Bone marrow (tissue), 2 donors: ENCODE measurements at regions not wholly inside any gene's neighbourhood (a gene's known extent, or its start where the extent isn't known, plus 50 kb on each side); places are given as distances from the start of the nearest gene placed in this dataset.
"Not testable (repeated sequence)": the region's sequence is repeated elsewhere in the genome, so short reads cannot be mapped to it uniquely, and the experiment has no call there.

Experiments used
- DNase-seq, 2 donors: peaks; one replicate each; lab custom pipeline; 2025; lab: John Stamatoyannopoulos, UW

- DNase-seq: no peak
Measured at GRCh38 chr2:44086629-44087028, 82.0 kb upstream of the PPM1B start.

- peak; percentile 74 to 86 for DNase-seq
Measured at GRCh38 chr2:44087036-44087713, 81.5 kb upstream of the PPM1B start.

DNA sequence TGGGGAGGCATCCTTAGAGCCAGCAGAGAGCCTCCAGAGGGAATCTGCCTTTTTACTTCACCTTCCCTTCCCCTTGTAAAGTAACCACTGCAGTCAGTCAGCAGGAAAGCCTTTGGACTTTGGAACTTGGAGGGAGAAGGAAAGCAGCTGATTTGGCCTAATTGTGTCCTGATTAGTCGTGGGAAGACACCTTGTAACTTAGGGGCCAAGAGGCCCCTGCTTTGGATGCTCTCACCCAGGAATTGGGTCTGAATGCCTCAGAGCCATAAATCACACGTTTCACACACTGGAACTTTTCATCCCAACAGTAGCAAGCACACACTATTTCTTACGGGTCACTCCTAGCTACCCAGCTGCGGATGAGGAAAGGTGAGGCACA is 81.0 kb upstream of the PPM1B start:
- no peak for DNase-seq

DNA sequence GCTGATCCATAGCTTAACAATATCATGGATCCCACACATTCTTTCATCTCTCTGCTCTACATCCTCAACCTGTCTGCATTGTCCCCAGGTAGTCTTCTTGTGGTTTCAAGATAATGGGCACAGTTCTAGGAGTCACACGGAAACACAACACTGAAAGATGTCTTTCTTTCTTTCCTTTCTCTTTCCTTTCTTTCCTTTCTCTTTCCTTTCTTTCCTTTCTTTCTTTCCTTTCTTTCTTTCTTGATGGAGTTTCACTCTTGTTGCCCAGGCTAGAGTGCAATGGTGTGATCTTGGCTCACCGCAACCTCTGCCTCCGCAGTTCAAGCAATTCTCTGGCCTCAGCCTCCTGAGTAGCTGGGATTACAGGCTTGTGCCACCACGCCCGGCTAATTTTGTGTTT is 76.2 kb upstream of the PPM1B start:
- DNase-seq: not testable (repeated sequence)

- DNase-seq: no peak
Measured at GRCh38 chr2:44093970-44094369, 74.7 kb upstream of the PPM1B start.

- no peak for DNase-seq
Measured at GRCh38 chr2:44097322-44097907, 71.3 kb upstream of the PPM1B start.

GRCh38 chr2:44098050-44098449 is 70.6 kb upstream of the PPM1B start:
- no peak for DNase-seq

DNA sequence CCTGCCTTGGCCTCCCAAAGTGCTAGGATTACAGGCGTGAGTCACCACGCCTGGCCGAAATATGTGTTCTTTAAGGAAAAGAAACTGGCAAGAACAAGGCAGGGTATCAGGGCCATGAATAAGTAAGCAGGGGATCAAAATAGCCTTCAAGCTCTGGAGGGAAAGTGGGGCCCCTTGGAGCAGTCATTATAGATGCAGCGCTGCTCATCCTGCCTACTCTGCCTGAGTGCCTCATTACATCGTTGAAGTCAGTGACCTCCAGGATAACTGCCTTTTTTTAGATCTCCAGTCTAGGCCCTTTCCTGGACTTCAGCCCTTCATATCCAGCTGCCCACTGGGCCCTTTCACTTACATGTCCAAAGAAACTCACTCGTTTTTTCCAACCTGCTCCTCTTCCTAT is 69.8 kb upstream of the PPM1B start:
- DNase-seq: no peak

DNA sequence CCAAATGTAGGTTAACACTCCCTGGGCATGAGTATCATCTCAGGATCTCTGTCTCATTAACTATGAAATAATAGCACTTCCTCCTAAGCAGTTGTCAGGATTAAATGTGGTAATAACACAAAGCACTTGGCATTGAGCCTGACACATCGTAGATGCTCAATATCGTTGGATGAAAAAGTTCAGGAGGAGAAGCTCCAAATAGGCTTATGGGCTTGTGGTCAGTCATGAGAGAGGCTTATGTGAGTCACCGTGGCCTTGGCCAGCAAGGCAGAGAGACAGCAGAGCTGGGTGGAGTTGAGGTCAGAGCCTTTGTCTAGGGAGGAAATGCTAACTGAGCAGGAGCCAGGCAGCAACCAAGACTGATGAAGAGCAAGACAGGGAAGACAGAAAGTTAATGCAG is 68.3 kb upstream of the PPM1B start:
- peak; percentile 29 to 81 for DNase-seq

DNA sequence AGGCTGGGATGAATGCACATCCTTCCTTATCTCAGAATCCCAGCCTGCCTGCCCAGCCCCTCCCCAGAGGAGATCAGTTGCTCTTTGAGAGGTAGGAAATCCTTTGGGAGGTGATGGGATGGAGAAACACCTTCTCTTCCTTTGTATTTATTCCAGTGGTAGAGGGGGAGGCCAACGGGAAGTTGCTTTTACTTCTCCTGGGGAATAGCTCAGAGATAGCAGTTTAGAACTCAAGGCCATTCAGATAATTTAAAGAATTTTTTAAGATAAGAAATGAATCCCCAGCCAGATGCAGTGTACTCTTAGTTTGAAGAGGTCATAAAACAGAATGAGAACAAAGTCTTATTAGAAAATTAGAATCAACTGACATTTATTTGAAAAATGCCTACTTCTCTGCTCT is 67.4 kb upstream of the PPM1B start:
- DNase-seq: no peak

DNA sequence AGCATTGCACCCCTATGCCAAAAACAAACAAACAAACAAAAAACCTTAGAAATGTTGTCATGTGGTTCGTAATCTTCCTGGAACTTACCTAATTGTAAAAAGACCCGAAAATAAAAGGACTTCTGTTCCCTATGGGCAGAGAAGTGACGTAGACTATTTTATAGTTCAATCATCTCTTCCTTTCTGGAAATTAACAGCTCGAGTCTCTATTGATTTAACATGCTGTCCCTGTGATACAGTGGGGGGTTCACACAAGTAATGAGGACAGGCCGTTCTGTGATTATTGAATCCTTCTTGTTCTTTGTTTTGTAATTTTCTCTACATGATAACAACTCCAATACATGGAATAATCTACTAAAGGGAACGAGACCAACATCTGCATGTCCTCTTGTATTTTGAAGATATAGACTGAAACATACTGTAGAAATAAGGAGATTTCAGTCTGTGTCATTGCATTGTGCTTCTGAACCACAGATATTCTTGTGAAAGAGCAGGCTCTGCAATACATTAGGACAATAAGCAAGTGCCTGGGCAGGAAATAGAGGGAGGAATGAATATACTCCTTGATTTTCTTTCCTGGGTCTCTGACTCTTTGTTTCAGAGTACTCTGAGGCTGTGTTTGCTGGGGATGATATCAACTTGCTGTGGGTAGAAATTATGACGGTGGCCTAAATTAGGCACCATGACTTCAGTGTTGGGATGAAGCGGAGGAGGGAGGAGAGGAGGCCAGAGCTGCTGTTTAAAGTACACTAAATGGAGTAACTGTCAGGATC is 65.7 kb upstream of the PPM1B start:
- DNase-seq: no peak

DNA sequence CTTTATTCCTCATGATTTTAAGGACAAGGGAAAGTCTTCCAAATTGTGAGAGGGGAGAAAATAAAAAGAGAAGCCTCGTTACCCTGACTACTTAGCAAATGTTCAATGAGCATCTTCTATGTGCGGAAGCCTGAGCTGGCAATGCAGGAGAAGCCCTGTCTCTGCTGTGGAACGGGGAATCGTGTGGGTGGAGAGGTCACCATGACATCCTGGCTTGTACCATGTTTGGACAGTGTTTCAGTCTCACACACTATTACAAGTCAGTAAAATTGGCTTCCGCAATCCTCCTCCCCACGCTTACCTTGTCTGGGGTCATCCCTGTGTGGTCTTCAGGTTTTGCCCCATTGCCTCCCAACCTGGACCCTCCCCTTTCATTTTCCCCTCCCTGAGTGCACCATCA is 65.0 kb upstream of the PPM1B start:
- DNase-seq: no peak

DNA sequence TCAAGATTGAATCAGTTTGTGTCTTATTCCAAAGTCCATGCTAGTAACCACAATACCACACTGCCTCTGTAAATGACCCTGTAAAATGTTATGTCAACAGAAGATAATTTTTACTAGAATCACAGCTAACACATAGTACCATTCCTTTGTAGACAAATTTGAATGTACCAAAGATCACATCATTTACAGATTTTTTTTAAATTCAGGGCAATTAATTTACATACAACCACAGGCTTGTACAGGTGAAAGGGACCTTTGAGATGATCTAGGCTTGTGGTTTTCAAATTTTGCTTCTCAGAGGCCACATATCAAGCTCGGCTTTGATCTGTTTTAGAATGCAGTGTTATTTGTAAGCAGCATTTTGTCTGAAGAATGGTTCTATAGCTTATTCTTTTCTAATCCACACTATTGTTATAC is 63.8 kb upstream of the PPM1B start:
- DNase-seq: no peak

DNA sequence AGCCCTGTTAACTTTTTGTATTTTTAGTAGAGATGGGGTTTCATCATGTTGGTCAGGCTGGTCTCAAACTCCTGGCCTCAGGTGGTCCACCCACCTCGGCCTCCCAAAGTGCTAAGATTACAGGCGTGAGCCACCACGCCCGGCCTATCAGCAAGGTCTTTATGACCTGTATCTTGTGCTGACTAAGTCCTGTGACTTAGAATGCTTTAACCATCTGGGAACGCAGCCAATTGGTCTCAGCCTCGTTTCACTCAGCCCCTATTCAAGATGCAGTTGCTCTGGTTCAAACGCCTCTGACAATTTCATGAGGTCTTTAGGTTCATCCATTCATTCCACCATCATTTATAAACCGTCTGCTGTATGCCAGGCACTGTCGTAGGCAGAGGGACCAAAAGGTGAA is 62.2 kb upstream of the PPM1B start:
- not testable (repeated sequence) for DNase-seq

DNA sequence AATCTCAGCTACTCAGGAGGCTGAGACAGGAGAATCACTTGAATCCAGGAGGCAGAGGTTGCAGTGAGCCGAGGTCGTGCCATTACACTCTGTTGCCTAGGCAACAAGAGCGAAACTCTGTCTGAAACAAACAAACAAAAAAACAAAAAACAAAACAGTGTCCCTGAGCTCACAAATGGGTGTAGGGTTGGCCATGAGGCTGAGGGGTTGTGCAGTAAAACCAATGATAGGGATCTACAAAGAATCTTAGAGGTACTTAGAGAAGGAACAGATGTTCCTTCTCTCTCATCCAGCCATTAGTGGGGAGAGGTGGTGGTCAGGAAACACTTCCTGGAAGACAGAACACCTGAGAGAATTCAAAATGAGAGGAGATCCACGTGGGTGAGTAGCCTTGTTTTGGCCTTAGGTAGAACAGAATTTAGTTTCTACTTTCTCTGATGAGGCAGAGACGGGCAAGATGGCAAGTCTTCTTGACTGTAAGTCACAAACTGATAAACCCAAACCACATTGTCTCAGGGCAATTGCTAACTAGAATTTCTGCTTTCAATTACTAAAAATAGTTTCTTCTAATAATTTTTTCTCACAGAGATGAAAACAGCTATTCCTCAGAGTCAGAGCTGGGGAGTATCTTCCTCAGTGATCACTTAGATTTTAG is 61.5 kb upstream of the PPM1B start:
- DNase-seq: no peak

GRCh38 chr2:44107974-44108373 is 60.7 kb upstream of the PPM1B start:
- no peak for DNase-seq

DNA sequence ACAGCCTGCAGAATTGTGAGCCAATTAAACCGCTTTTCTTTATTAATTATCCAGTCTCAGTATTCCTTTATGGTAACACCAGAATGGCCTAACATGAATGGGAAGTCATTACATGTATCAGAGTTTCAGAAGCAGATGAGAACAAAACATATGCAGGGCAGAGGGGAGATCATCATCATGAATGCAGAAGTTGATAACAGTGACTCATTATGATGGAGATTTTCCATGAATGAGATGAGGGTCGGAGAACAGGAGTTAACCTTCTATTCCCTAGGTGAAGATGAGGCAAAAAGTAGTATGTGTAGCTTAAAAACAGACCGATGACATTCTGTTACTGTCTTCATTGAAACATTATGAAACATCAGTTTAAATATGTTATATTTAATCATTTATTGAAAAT is 59.5 kb upstream of the PPM1B start:
- no peak for DNase-seq

DNA sequence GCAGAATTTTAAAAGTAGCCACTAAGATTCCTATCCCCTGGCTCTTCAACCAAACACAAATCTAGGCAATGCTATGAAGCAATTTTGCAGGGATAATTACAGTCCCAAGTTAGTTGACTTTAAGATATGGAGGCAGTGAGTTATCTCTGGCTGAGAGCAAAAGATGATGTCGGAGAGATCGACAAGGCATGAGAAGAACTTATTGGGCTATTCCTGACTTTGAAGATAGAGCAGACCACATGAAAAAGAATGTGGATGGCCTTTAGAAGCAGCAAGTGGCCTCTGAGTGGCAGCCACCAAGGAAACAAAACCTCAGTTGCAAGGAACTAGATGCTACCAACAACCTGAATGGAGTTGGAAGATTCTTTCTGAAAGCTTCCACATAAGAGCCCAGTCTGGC is 58.2 kb upstream of the PPM1B start:
- DNase-seq: no peak

GRCh38 chr2:44112096-44112495 is 56.6 kb upstream of the PPM1B start:
- no peak for DNase-seq

- no peak for DNase-seq
Measured at GRCh38 chr2:44116319-44116718, 52.4 kb upstream of the PPM1B start.

DNA sequence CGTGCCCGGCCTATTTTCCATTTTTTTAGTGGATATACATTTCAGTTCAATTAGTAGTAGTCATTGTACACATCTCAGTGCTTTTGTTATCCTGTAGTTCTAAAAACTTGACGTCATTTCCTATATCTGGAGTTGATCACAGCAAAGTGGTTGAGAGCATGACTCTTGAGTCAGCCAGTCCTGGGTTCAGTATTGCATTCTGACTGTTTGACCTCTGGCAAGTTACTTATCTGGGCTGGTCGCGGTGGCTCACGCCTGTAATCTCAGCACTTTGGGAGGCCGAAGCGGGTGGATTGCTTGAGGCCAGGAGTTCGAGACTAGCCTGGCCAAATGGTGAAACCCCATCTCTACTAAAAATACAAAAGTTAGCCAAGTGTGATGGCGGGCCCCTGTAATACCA is 50.4 kb upstream of the PPM1B start:
- no peak for DNase-seq
